Pons (tissue), 1 donor: ENCODE measurements at regions not wholly inside any gene's neighbourhood (a gene's known extent, or its start where the extent isn't known, plus 50 kb on each side); places are given as distances from the start of the nearest gene placed in this dataset.
"Not testable (repeated sequence)": the region's sequence is repeated elsewhere in the genome, so short reads cannot be mapped to it uniquely, and the experiment has no call there.

Experiments
- DNase-seq: peaks from one replicate; pipeline ENCODE4 v3.0.0-alpha.2; 2016; ENCODE audit warnings: low spot score

- DNase-seq: no peak
Observed at GRCh38 chr16:54985156-54985555, 54.5 kb downstream of the IRX5 start.

GRCh38 chr16:54985668-54986067, 55.0 kb downstream of the IRX5 start:
- DNase-seq: peak; percentile 15

- DNase-seq: peak; percentile 94
Observed at GRCh38 chr16:54986409-54986808, 55.7 kb downstream of the IRX5 start.

- DNase-seq: peak; percentile 88
Observed at GRCh38 chr16:54987081-54987480, 56.4 kb downstream of the IRX5 start.

- DNase-seq: no peak
Observed at GRCh38 chr16:54991525-54991924, 60.9 kb downstream of the IRX5 start.

- not testable (repeated sequence) for DNase-seq
Observed at GRCh38 chr16:54991946-54992345, 61.3 kb downstream of the IRX5 start.

GRCh38 chr16:54993106-54993895, 62.6 kb downstream of the IRX5 start:
- no peak for DNase-seq

- DNase-seq: no peak
Observed at GRCh38 chr16:54996186-54996585, 65.5 kb downstream of the IRX5 start.

GRCh38 chr16:54998834-54999233, 68.2 kb downstream of the IRX5 start:
- no peak for DNase-seq

- DNase-seq: no peak
Observed at GRCh38 chr16:54999481-54999880, 68.8 kb downstream of the IRX5 start.

GRCh38 chr16:55000595-55000994, 69.9 kb downstream of the IRX5 start:
- no peak for DNase-seq

- DNase-seq: no peak
Observed at GRCh38 chr16:55001931-55002330, 71.3 kb downstream of the IRX5 start.

- DNase-seq: no peak
Observed at GRCh38 chr16:55002419-55002818, 71.8 kb downstream of the IRX5 start.

GRCh38 chr16:55003306-55003705, 72.6 kb downstream of the IRX5 start:
- DNase-seq: no peak

GRCh38 chr16:55003916-55004315, 73.3 kb downstream of the IRX5 start:
- peak; percentile 61 for DNase-seq

GRCh38 chr16:55007504-55007903, 76.8 kb downstream of the IRX5 start:
- DNase-seq: no peak

GRCh38 chr16:55008836-55009510, 78.3 kb downstream of the IRX5 start:
- DNase-seq: no peak

- no peak for DNase-seq
Observed at GRCh38 chr16:55009581-55009980, 78.9 kb downstream of the IRX5 start.

- DNase-seq: no peak
Observed at GRCh38 chr16:55010492-55011160, 80.0 kb downstream of the IRX5 start.

- DNase-seq: no peak
Observed at GRCh38 chr16:55012362-55012761, 81.7 kb downstream of the IRX5 start.

GRCh38 chr16:55012793-55013192, 82.1 kb downstream of the IRX5 start:
- DNase-seq: no peak

- DNase-seq: no peak
Observed at GRCh38 chr16:55014022-55014421, 83.4 kb downstream of the IRX5 start.
